ENCODE measurements at regions not wholly inside any gene's neighbourhood (a gene's known extent, or its start where the extent isn't known, plus 50 kb on each side); places are given as distances from the start of the nearest gene placed in this dataset.

GRCh38 chr6:48243071-48243470 lies 132.1 kb upstream of the PTCHD4 start:
- intact Hi-C loops (cut with micrococcal nuclease), result no loop called here
- Mint-ChIP-seq H3K9me3 (peaks cover 6% of the 10 kb centered on the region), H3K4me1 (ENCODE audit: low read depth) (no peaks in the 10 kb centered on the region), H3K36me3 (ENCODE audit: low read depth) (no peaks in the 10 kb centered on the region), H3K27ac (no peak overlapping the region), H3K4me3 (no peak overlapping the region), H3K27me3 (no peaks in the 10 kb centered on the region)
- ChIA-PET POLR2A (no interaction called here), CTCF (no interaction called here)
- DNase-seq (no peak), ATAC-seq (no peak)
- TF ChIP-seq CTCF (IDR thresholded peaks at IDR 0.05), result no peak

DNA sequence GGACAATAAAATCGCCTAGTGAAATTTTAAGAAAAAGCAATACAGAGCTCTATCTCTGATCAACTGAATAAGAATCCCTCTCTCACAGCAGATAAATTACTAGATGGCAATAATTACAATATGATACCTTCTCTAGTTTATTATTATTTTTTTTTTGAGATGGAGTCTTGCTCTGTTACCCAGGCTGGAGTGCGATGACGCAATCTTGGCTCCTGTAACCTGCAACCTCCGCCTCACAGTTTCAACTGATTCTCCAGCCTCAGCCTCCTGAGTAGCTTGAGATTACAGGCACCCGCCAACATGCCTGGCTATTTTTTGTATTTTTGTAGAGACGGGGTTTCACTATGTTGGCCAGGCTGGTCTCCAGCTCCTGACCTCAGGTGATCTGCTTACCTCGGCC lies 129.3 kb upstream of the PTCHD4 start:
- no peak for TF ChIP-seq CTCF (IDR thresholded peaks at IDR 0.05)
- intact Hi-C loops (cut with micrococcal nuclease), result no loop called here
- ATAC-seq, result no peak
- Mint-ChIP-seq H3K27ac (no peak overlapping the region), H3K27me3 (no peaks in the 10 kb centered on the region), H3K4me3 (no peak overlapping the region), H3K36me3 (ENCODE audit: low read depth) (no peaks in the 10 kb centered on the region), H3K9me3 (peaks cover 24% of the 10 kb centered on the region), H3K4me1 (ENCODE audit: low read depth) (no peaks in the 10 kb centered on the region)
- no peak for DNase-seq
- ChIA-PET CTCF (no interaction called here), POLR2A (no interaction called here)

DNA sequence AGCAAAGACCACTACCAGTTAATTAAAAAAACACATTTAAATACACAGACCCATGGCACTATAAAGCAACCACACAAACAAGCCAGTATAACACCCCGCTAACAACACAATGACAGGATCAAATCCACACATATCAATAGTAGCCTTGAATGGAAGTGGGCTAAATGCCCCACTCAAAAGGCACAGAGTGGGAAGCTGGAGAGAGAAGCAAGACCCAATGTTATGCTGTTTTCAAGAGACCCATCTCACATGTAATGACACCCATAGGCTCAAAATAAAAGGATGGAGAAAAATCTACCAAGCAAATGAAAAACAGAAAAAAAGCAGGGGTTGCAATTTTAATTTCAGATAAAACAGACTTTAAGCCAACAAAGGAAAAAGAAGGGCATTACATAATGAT lies 125.4 kb upstream of the PTCHD4 start:
- ChIA-PET CTCF (no interaction called here), POLR2A (interaction anchor here (0.6 kb wide), 1 partner anchor 958 kb away, joined by 3 read pairs; no protein-coding TSS in a partner anchor)
- no peak for TF ChIP-seq CTCF (IDR thresholded peaks at IDR 0.05)
- intact Hi-C loops (cut with micrococcal nuclease), result no loop called here
- H3K36me3 Mint-ChIP-seq (ENCODE audit: low read depth), result no peaks in the 10 kb centered on the region
- no peaks in the 10 kb centered on the region for H3K27me3 Mint-ChIP-seq
- peaks cover 19% of the 10 kb centered on the region for H3K9me3 Mint-ChIP-seq
- no peak overlapping the region for H3K27ac Mint-ChIP-seq
- ATAC-seq (no peak), DNase-seq (no peak)
- H3K4me1 Mint-ChIP-seq (ENCODE audit: low read depth), result no peaks in the 10 kb centered on the region
- no peak overlapping the region for H3K4me3 Mint-ChIP-seq

DNA sequence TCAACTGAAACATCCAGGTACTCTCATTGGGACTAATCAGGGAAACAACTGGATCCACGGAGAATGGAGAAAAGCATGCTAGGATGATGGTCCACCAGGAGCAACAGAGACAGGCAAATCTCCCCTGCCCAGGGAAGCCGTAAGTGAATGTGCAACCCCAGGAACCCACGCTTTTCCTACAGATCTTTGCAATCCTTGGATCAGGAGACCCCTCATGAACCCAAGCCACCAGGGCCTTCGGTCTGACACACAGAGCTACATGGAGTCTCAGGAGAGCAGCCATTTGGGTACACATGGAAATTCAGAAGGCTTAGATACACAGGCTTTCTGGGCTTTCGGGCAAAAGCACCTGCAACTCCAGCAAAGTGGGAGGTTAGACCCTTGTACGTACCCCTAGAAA lies 122.1 kb upstream of the PTCHD4 start:
- DNase-seq (no peak), ATAC-seq (no peak)
- no peak overlapping the region for H3K27ac Mint-ChIP-seq
- H3K9me3 Mint-ChIP-seq, result peaks cover 19% of the 10 kb centered on the region
- POLR2A ChIA-PET, result no interaction called here
- H3K36me3 Mint-ChIP-seq (ENCODE audit: low read depth), result no peaks in the 10 kb centered on the region
- intact Hi-C loops (cut with micrococcal nuclease), result no loop called here
- CTCF ChIA-PET, result no interaction called here
- no peaks in the 10 kb centered on the region for H3K4me1 Mint-ChIP-seq (ENCODE audit: low read depth)
- H3K27me3 Mint-ChIP-seq, result no peaks in the 10 kb centered on the region
- no peak for TF ChIP-seq CTCF (IDR thresholded peaks at IDR 0.05)
- H3K4me3 Mint-ChIP-seq, result no peak overlapping the region

GRCh38 chr6:48229841-48230240 lies 118.8 kb upstream of the PTCHD4 start:
- no peak overlapping the region for H3K27ac Mint-ChIP-seq
- no peaks in the 10 kb centered on the region for H3K36me3 Mint-ChIP-seq (ENCODE audit: low read depth)
- intact Hi-C loops (cut with micrococcal nuclease), result no loop called here
- ChIA-PET CTCF (no interaction called here), POLR2A (no interaction called here)
- no peak for TF ChIP-seq CTCF (IDR thresholded peaks at IDR 0.05)
- H3K27me3 Mint-ChIP-seq, result no peaks in the 10 kb centered on the region
- H3K4me3 Mint-ChIP-seq, result no peak overlapping the region
- no peaks in the 10 kb centered on the region for H3K4me1 Mint-ChIP-seq (ENCODE audit: low read depth)
- ATAC-seq (no peak), DNase-seq (no peak)
- H3K9me3 Mint-ChIP-seq, result no peaks in the 10 kb centered on the region
